ENCODE measurements at regions not wholly inside any gene's neighbourhood (a gene's known extent, or its start where the extent isn't known, plus 50 kb on each side); places are given as distances from the start of the nearest gene placed in this dataset.

DNA sequence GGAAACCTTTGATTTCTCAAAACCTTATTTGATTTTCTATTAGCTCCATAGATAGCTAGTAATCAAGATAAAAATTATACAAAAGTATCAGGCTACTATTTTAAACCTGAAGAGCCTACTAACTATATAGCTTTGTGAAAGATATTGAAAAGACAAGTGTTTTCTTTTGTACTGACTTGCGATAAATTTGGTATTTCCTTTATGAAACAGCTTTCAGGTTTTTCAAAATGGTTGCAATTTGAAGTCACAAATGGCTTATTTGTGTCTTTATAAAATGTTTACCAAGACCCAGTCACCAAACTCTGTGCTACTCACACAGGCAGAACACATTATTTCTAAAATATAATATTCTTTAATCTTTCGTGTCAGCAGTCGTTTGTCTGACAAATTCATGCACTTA, 167.5 kb upstream of the ALCAM start:
- Histone ChIP-seq H3K27me3 (ENCODE audit: control insufficient read depth, insufficient read depth, low read length) (no peaks in the 10 kb centered on the region), H3K9me3 (ENCODE audit: control insufficient read depth, insufficient read depth, low read depth, low read length) (no peaks in the 10 kb centered on the region), H3K27ac (ENCODE audit: low read length) (no peak overlapping the region), H3K4me1 (ENCODE audit: control insufficient read depth, insufficient read depth, low read length) (no peaks in the 10 kb centered on the region), H3K36me3 (ENCODE audit: control insufficient read depth, insufficient read depth, low read length) (no peaks in the 10 kb centered on the region), H3K4me3 (ENCODE audit: low read depth in 2 of 2, low read length in 2 of 2) (no peak overlapping the region)
- CTCF ChIA-PET, result no interaction called here
- POLR2A ChIA-PET, result no interaction called here
- no peak for DNase-seq (ENCODE audit: low read depth, low spot score)
- ATAC-seq, result no peak
- in situ Hi-C loops (cut with HindIII; ENCODE audit: low pct_unique_long_range_greater_than_20kb, low sequenced_read_pairs), result no loop called here
- no TSS peak for BruUV-seq (replicated peaks)
- intact Hi-C loops (cut with micrococcal nuclease; ENCODE audit: unreplicated experiment), result no loop called here
- no peak for TF ChIP-seq POLR2AphosphoS5 (IDR thresholded peaks at IDR 0.05; ENCODE audit: low read depth, low read length)
- no peak for TF ChIP-seq TCF7L2 (IDR thresholded peaks at IDR 0.05; ENCODE audit: low read depth, low read length)
- no peak for TF ChIP-seq REST (IDR thresholded peaks at IDR 0.05; ENCODE audit: insufficient read depth in 1 of 2, low read depth in 2 of 2, low read length in 1 of 2)

GRCh38 chr3:105210141-105210540, 156.6 kb upstream of the ALCAM start:
- H3K9me3 ChIP-seq (ENCODE audit: control insufficient read depth, insufficient read depth, low read depth, low read length), result no peaks in the 10 kb centered on the region; the same call in 1 of the 2 replicates
- no TSS peak for BruUV-seq (replicated peaks)
- intact Hi-C loops (cut with micrococcal nuclease; ENCODE audit: unreplicated experiment), result no loop called here
- DNase-seq (ENCODE audit: low read depth, low spot score) (no peak), ATAC-seq (no peak)
- TF ChIP-seq REST (IDR thresholded peaks at IDR 0.05; ENCODE audit: insufficient read depth in 1 of 2, low read depth in 2 of 2, low read length in 1 of 2), result no peak
- TF ChIP-seq, protein P1, sequence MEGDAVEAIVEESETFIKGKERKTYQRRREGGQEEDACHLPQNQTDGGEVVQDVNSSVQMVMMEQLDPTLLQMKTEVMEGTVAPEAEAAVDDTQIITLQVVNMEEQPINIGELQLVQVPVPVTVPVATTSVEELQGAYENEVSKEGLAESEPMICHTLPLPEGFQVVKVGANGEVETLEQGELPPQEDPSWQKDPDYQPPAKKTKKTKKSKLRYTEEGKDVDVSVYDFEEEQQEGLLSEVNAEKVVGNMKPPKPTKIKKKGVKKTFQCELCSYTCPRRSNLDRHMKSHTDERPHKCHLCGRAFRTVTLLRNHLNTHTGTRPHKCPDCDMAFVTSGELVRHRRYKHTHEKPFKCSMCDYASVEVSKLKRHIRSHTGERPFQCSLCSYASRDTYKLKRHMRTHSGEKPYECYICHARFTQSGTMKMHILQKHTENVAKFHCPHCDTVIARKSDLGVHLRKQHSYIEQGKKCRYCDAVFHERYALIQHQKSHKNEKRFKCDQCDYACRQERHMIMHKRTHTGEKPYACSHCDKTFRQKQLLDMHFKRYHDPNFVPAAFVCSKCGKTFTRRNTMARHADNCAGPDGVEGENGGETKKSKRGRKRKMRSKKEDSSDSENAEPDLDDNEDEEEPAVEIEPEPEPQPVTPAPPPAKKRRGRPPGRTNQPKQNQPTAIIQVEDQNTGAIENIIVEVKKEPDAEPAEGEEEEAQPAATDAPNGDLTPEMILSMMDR (IDR thresholded peaks at IDR 0.05), result no peak
- TF ChIP-seq TCF7L2 (IDR thresholded peaks at IDR 0.05; ENCODE audit: low read depth, low read length), result no peak
- TF ChIP-seq POLR2AphosphoS5 (IDR thresholded peaks at IDR 0.05; ENCODE audit: low read depth, low read length), result no peak
- TF ChIP-seq SIN3A (IDR thresholded peaks at IDR 0.05; ENCODE audit: borderline replicate concordance, insufficient read depth, low read depth, low read length), result no peak
- no peaks in the 10 kb centered on the region for H3K4me1 ChIP-seq (ENCODE audit: control insufficient read depth, insufficient read depth, low read length)
- H3K36me3 ChIP-seq (ENCODE audit: control insufficient read depth, insufficient read depth, low read length), result no peaks in the 10 kb centered on the region
- no peaks in the 10 kb centered on the region for H3K27me3 ChIP-seq (ENCODE audit: control insufficient read depth, insufficient read depth, low read length)
- in situ Hi-C loops (cut with HindIII; ENCODE audit: low pct_unique_long_range_greater_than_20kb, low sequenced_read_pairs), result no loop called here
- no peak overlapping the region for H3K27ac ChIP-seq (ENCODE audit: low read length)
- CTCF ChIA-PET, result no interaction called here
- H3K4me3 ChIP-seq (ENCODE audit: low read depth in 2 of 2, low read length in 2 of 2), result no peak overlapping the region
- POLR2A ChIA-PET, result no interaction called here
